GM13976 (cell line): ENCODE measurements at regions not wholly inside any gene's neighbourhood (a gene's known extent, or its start where the extent isn't known, plus 50 kb on each side); places are given as distances from the start of the nearest gene placed in this dataset.

Experiments
- DNase-seq: peaks from one replicate; pipeline ENCODE4 v3.0.0; 2012; ENCODE audit warnings: low spot score
- CTCF ChIP-seq: IDR thresholded peaks from 2 replicates; pipeline ENCODE4 v1.5.1; 2012; ENCODE audit warnings: borderline replicate concordance, mild to moderate bottlenecking; ENCODE audit not compliant: insufficient read depth; ENCODE audit errors: extremely low read depth, missing control alignments, control extremely low read depth
- in situ Hi-C: fragments of 300-500 bp; cut with MboI; formaldehyde crosslinking; loops from one replicate; pipeline ENCODE4 v1.12.0; 2022; ENCODE audit warnings: low sequenced_read_pairs, mixed read lengths, inconsistent platforms; ENCODE audit not compliant: unreplicated experiment

DNA sequence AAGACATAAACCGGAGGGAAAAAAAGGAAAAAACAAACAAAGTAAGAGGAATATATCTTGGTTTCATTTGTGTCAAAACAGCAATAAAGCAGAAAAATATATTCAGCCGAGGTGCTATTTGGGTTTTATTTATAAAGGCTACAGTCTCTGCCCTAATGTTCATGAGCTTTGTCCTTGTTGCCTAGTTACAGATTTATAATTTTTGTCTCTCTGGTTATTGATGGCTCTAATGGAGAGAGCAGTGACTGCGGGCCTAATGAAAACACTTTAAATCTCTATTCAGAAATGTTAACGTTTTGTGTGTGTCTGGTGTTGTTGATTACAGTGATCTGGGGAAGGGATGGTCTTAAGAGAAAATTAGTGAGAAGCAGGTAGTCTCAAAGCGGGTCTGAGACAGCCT, 854.0 kb upstream of the LRRTM1 start:
- in situ Hi-C loops: no loop called here
- TF ChIP-seq CTCF: no peak
- no peak for DNase-seq

GRCh38 chr2:81148323-81148722, 843.8 kb upstream of the LRRTM1 start:
- in situ Hi-C loops: no loop called here
- no peak for DNase-seq
- TF ChIP-seq CTCF: no peak

GRCh38 chr2:81136296-81136695, 831.7 kb upstream of the LRRTM1 start:
- TF ChIP-seq CTCF: no peak
- in situ Hi-C loops: no loop called here
- no peak for DNase-seq

- DNase-seq: no peak
- in situ Hi-C loops: no loop called here
- TF ChIP-seq CTCF: no peak
Measured at GRCh38 chr2:81097361-81097760, 792.8 kb upstream of the LRRTM1 start.

DNA sequence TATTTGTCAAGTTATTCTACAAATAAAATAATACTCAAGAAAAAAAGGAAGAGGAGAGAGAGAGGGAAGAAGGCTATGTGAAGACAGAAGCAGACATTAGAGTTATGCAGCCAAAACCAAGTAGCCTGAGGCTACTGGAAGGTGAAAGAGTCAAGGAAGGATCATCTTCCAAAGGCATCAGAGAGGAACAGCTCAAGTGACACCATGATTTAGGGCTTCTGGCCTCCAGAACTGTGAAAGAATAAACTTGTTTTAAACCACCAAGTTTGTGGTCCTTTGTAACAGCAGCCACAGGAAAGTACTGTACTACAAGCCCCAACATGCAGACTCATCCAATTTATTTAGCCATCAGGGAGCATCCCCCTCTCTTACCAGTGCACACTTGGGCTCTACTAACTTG, 788.5 kb upstream of the LRRTM1 start:
- in situ Hi-C loops: no loop called here
- DNase-seq: no peak
- no peak for TF ChIP-seq CTCF

- in situ Hi-C loops: no loop called here
Measured at GRCh38 chr2:81087646-81088045, 783.1 kb upstream of the LRRTM1 start.

More at GRCh38 chr2:81087646-81088045, 783.1 kb upstream of the LRRTM1 start:
- DNase-seq: no peak
- TF ChIP-seq CTCF: no peak
